ENCODE measurements at regions not wholly inside any gene's neighbourhood (a gene's known extent, or its start where the extent isn't known, plus 50 kb on each side); places are given as distances from the start of the nearest gene placed in this dataset.

GRCh38 chr18:1849386-1849785 is 721.9 kb downstream of the METTL4 start:
- no peak for TF ChIP-seq CTCF (IDR thresholded peaks at IDR 0.05)

GRCh38 chr18:1861473-1861872 is 709.8 kb downstream of the METTL4 start:
- no peak for TF ChIP-seq CTCF (IDR thresholded peaks at IDR 0.05)

GRCh38 chr18:1865869-1866268 is 705.4 kb downstream of the METTL4 start:
- TF ChIP-seq CTCF (IDR thresholded peaks at IDR 0.05) = no peak

- TF ChIP-seq CTCF (IDR thresholded peaks at IDR 0.05) = no peak
These were observed 699.0 kb downstream of the METTL4 start for GRCh38 chr18:1872274-1872673.

- TF ChIP-seq CTCF (IDR thresholded peaks at IDR 0.05) = no peak
These were observed 696.1 kb downstream of the METTL4 start for GRCh38 chr18:1875219-1875618.

- no peak for TF ChIP-seq CTCF (IDR thresholded peaks at IDR 0.05)
These were observed 686.7 kb downstream of the METTL4 start for GRCh38 chr18:1884623-1885022.

- TF ChIP-seq CTCF (IDR thresholded peaks at IDR 0.05) = no peak
These were observed 679.7 kb downstream of the METTL4 start for GRCh38 chr18:1891641-1892040.

- TF ChIP-seq CTCF (IDR thresholded peaks at IDR 0.05) = no peak
These were observed 679.1 kb downstream of the METTL4 start for GRCh38 chr18:1892191-1892590.

All from LNCAP (cell line).